OCI-M1 (cell line): ENCODE measurements at regions not wholly inside any gene's neighbourhood (a gene's known extent, or its start where the extent isn't known, plus 50 kb on each side); places are given as distances from the start of the nearest gene placed in this dataset.
"Not testable (repeated sequence)": the region's sequence is repeated elsewhere in the genome, so short reads cannot be mapped to it uniquely, and the experiment has no call there.

Experiments used
- DNase-seq: peaks from one replicate; lab custom pipeline; 2025; lab: John Stamatoyannopoulos, UW

DNA sequence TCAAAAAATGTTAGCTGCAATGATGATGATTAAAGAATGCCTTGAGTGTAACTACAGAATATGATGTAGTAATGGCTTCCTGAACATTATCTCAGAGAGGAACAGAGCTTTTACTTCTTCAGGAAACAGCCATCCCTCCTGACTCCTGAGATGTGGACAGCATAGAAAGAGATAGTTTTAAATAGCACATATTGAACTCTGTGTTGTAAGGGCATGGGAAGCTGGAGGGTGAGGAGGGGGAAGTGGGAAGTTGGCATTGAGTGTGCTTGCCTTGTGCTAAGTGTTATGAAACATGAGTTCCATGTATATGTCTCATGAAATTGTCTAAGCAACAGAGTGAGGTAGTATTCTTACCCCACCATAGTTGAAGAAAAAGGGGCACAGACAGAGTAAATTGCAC, 161.5 kb upstream of the SLC28A3 start:
- no peak for DNase-seq

DNA sequence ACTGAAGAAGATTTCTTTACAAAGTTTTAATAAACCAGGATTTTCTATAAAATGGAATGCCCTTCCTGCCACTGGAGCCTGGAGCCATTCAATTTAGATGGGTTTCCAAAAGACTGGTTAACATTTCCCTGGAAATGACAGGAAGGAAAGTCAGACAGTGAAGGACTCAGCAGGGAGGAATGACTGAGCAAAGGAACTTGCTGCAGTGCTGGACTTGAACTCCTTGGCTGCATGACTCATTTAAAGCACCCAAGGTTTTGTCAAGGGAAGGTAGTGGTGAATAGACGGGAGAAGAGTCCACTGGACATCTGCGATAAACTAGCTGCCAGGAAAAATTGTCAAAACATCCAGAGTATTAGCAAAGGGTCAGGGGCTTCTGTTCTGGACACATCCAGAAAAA, 163.8 kb upstream of the SLC28A3 start:
- DNase-seq, result no peak

DNA sequence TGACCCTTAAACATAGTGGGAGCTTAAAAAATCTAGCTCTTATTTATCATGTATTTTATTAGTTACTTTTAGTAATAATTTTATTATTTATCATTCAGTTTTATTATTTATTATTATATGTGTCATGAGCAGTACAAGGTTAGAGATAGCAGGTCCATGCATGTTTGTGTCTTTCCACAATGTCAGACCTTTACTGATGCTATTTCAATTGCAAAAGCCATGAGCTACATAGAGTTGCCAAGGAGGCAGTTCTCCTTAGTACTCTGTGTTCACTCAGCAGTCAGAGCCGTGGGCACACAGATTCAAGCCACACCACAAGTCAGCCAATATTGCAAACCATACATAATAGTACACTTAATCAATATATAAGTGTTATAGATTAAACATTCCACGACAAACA, 157.9 kb upstream of the NTRK2 start:
- no peak for DNase-seq

DNA sequence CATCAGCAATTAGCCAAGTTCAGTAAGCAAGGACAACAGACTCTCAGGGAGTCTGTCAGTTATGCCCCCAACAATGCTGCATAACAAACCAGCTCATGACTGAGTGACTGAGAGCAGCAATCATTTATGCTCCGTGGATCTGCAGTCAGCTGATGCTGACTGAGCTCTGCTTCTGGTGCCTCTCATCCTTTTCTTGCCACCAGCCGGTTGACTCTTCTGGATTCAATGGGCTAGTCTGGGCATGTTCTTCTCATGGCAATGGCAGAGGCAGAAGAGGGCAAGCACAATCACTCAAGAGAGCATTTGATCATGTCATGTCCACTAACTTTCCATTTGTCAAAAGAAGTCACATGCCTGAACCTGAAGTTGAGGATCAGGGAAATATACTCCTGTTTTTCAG, 157.0 kb upstream of the NTRK2 start:
- DNase-seq, result no peak

DNA sequence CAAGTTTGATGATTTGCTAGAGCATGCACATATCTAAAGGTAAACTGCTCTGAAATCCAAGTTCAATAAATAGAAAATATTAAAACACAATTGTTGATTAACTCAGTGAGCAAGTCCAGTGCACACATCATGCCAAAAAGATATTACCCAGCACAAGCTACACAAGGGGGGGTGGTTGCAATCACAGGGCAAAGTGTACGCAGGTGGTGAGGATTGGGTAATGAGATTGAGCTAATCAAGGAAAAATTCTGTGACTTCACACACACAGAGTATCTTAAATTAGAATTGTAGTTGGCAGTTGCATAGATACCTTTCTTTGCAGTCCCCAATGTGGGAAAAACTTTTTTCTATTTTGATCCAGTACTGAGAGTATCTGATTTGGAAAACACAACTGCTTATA, 156.1 kb upstream of the NTRK2 start:
- no peak for DNase-seq

DNA sequence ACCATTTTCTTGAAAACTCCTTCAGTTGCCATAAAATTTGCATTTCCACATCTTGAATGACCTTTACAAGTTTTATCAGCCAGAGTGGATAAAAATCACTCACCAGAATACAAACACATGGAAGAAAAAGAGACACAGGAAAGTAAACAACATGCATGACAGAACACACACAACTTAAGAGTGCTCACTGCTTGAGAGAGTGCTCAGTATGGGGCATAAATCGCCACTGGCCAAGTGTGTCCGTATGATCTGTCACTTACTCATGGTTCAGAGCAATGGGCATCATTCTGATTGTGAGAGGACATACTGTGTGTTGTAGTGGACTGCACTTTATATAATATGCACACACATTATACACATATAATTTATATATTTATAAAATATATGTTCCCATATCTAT, 155.6 kb upstream of the NTRK2 start:
- DNase-seq, result no peak

DNA sequence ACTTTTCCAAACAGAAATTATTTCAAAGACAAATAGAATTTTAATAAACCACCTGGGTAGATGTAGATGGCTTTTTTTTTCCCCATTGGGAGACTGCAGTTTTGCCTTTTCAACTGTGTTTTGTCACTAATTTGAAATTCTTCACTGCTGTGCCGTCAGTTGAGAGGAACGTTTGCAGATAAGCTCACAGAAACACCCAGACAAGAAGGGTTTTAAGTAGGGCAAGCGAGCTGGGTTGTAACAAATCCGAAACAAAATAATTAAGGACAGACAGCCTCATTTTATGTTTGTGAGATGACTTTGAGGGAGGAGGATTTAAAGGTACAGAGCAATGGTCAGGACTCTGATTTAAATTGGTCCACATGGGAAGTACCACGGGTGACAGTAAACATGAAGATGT, 155.1 kb upstream of the NTRK2 start:
- DNase-seq, result no peak

DNA sequence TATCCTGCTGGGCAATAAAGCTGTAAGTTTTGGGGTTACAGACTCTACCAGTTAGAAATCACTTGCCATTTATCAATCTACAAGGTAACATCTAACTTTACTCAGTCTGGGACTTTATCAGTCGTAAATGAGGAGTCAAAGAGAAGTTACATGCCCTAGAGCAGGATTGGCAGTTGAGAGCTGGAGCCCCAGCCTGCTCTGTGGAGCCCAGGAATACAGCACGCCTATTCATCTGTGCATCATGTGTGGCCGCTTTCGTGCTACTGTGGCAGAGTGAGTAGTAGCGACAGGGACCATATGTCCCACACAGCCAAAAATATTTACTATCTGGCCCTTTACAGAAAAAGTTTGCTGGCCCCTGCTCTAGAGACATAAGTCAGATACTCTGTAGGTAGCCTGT, 152.5 kb upstream of the NTRK2 start:
- no peak for DNase-seq

DNA sequence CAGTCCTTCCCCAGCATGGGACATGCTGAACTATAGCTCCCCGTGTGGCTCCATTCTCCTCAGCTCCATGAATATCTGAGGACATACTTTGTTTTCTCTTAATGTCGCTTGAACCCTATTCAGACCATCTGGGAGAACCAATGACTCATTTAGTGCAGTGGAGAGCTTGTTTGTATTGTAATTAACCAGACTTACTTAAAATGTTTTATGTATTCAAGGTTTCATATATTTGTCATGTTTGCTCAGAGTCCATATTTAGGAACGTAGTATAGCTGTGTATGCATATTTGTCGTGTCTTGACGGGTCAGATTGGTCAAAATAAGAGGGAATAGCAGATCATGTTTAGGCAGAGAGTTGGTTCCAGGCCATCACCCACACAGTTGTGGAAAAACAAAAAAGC, 150.1 kb upstream of the NTRK2 start:
- DNase-seq, result no peak

DNA sequence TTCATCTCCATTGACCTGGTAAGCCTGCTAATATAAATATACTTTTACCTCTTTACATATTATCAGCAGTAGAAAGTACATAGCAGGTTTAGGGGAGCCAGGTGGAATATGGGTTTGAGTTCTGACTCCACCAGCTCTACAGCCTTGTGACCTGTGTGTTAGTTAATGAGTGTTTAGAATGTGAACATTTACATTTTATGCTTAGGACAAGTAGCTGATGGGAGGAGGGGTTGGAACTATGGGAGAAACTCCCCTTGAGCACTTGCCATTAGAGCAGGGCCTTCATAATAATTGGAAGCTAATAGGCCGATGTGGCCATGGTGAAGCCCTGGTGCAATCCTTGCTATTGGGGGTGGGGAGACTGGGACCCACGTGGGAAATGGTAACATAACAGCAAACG, 148.3 kb upstream of the NTRK2 start:
- no peak for DNase-seq

DNA sequence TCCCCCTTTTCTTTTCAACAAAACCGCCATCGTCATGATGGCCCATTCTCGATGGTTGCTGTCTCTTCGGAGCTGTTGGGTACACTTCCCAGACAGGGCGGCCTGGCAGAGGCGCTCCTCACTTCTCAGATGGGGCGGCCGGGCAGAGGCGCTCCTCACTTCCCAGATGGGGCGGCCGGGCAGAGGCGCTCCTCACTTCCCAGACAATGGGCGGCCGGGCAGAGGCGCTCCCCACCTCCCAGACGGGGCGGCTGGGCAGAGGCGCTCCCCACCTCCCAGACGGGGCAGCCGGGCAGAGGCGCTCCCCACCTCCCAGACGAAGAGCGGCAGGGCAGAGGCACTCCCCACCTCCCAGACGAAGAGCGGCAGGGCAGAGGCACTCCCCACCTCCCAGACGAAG, 143.3 kb upstream of the NTRK2 start:
- DNase-seq, result not testable (repeated sequence)

DNA sequence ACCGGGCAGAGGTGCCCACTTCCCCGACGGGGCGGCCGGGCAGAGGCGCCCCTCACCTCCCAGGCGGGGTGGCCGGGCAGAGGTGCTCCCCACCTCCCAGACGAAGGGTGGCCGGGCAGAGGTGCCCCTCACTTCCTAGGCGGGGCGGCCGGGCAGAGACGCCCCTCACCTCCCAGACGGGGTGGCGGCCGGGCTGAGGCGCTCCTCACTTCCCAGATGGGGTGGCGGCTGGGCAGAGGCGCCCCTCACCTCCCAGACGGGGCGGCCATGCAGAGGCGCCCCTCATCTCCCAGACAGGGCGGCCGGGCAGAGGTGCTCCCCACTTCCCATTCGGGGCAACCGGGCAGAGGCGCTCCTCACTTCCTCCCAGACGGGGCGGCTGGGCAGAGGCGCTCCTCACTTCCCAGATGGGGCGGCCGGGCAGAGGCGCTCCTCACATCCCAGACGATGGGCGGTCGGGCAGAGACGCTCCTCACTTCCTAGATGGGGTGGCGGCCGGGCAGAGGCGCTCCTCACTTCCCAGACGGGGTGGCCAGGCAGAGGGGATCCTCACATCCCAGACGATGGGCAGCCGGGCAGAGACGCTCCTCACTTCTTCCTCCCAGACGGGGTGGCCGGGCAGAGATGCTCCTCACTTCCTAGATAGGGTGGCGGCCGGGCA, 142.3 kb upstream of the NTRK2 start:
- not testable (repeated sequence) for DNase-seq

DNA sequence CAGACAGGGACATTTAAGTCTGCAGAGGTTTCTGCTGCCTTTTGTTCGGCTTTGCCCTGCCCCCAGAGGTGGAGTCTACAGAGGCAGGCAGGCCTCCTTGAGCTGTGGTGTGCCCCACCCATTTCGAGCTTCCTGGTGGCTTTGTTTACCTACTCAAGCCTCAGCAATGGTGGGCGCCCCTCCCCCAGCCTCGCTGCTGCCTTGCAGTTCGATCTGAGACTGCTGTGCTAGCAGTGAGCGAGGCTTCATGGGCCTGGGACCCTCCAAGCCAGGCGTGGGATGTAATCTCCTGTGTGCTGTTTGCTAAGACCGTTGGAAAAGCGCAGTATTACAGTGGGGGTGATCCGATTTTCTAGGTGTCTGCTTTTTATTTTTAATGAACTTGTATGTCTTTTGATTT, 133.6 kb upstream of the NTRK2 start:
- not testable (repeated sequence) for DNase-seq

DNA sequence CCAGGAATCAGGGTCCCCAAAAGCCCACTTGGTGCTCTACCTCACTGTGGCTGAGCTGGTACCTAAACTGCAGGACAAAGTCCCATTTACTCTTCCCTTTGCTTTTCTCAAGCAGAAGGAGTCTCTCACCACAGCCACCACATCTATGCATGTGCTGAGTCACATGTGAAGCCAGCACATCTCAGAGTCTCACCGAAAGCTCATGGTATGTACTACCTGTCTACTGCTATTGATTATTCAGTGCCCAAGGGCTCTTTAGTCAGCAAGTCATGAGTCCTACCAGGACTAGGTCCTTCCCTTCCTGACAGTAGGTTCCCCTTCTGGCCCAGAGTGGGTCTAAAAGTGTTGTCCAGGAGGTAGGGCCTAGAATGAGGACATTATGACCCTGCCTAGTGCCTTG, 130.7 kb upstream of the NTRK2 start:
- peak; percentile 13 for DNase-seq

DNA sequence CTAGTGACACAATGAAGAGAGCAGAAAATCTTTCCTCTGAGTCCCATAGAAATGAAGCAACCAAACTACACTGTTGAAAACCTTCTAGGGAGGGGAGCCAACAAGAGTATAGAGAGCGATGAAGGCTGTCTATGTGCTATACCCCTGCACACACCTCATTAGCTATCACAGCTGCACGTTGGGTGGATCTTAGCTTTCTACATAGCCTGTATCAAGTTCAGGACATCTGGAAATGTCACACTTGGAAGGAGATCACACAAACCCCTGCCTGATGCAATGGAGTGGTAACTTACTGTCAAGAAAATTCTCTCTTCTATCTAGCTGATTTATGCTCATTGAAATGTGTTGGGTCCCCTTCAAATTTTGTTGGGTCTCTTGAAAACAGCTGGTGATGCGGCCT, 127.0 kb upstream of the NTRK2 start:
- DNase-seq, result peak; percentile 80

DNA sequence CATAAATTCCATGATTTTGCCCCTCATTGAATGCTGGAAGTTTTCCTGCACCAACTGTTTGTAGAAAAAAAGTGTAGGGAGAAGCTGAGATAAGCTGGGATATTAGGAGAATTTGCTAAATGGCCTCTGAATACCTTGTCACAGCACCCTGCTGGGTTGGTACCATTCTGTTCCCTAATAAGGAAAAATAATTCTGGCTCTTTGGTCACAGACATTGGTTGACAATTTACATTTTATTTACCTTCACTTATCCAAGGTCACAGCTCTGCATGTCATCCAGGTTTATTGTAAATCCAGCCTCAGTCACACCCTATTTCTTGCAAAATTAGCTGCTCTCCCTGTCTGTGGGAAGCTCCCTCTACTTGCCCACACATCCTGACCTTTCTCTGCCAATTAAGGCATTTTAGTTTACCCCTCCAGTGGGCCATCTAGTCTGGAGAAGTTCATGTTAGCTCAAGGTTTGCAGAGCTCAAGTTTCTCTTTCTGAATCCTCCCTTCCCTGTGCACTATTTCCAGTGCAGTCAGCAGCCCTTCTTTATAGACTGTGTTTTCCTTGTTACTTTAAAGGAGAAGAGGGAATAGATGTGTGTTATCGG, 115.4 kb upstream of the NTRK2 start:
- no peak for DNase-seq

DNA sequence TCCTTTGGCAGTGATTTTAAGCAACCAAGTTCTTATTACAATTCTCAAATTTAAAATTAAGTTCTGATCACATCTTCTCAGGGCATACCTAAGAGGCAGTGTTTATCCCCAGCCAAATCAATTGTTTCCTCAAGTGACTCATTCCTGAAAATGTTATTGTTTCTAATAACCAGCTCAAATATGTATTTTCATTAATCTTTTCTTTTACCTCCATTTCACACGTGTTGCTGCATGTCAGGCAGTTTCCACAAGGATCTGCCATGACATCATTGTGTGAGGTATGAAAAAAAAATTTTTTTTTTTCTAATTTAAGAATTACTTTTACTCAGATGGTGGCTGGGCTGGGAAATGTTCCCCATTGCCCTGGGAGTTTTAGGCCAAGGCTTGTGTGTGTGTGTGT, 113.0 kb upstream of the NTRK2 start:
- DNase-seq, result no peak

DNA sequence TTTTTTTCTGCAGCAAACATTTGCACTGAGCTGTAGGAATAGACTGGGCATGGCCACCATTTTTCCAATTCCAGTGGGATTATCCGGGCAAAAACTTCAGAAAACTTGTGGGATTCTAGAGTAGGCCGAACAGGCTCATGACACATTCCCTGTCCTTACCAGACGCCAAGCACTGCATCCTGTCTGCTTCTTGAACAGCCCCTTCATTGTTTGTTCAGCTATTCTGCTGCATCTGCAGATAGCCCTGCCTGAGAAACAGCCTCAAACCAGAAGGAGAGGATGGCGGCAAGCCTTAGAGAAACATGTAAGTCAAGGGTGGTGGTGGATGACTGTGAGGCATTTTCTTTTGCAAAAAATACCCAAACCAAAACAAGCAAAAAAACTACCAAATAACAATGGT, 111.8 kb upstream of the NTRK2 start:
- DNase-seq, result no peak

DNA sequence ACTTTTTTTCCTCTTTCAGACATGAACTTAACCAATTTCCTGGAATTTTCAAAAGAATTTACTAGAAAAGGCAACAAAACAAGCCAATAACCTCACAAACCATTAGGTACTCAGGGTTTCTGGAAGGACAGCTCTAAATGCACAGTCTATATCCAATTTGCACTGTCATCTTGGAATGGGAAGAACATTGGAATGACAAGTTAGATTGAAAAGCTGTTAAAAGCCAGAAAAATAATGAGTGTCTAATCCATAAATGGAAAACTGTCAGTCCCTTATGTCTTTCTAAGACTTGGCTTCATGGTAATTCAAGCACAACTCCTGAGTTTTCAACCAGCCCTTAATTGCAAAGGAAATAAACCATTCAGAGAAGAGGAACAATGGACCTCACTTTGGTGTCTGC, 105.8 kb upstream of the NTRK2 start:
- DNase-seq, result no peak

DNA sequence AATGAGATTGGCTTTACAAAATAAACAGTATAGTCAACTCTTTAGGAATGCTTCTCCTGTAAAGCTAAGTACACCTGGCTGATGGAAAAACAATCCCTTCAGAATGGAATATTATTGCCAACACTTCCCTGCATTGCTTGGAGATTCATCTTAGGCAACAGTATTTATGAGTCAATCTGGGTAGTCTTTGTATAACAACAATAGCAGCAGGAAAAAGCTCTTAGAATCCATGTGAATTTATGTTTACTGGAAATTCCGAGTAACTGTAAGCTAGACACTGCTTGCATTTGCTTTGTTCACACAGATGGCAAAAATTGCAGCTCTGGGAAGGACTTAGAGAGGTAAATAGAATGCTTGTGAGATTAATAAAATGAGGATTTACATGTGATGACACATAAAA, 101.7 kb upstream of the NTRK2 start:
- DNase-seq, result no peak

DNA sequence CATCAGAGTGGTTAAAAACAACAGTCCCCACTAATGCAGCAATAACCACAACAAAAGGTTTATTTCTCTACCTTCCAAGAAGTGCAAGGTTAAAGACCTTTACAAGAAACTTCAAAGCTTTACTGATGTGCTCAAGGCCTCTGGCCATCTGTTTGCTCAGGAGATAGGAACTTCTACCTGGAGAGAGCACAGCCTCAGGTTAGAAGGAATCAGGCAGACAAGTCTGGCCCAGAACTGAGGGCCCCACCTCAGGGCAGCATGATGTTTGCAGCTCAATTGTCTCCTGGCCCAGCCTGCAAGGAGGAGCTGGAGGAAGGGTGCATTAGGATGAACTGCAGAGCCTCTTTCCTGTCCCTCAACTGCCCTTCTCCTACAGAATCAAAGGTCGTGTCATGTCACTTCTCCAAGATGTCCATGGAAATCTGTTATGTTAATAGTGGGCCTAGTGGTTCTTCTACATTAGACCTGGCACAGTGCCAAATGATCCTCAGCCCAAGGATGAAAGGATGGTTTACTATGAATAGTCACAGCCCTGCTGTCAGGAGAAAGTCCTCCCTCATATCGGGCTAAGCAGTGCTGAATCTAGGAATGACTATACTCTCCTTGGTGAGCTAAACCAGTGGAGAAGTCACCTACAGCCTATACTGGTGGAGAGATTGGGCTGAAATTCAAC, 98.9 kb upstream of the NTRK2 start:
- DNase-seq, result no peak

DNA sequence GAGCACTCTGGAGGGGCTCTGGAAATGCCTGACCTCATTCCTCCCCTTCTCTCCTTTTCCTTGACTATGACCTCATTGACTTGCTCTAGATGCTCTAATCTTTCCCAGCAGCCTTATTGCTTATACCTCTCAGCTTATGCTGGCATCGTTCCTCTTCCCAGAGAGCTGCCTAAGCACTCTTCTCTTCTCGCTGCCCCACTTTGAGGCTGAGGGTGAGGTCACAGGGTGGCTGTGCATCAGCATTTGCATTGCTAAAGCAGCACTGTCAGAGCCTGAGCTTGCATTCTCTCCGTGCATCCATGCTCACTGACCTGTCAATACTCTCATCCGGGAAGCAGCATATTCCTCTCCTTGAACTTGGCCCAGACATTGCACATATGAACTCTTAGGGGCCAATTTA, 96.4 kb upstream of the NTRK2 start:
- no peak for DNase-seq

DNA sequence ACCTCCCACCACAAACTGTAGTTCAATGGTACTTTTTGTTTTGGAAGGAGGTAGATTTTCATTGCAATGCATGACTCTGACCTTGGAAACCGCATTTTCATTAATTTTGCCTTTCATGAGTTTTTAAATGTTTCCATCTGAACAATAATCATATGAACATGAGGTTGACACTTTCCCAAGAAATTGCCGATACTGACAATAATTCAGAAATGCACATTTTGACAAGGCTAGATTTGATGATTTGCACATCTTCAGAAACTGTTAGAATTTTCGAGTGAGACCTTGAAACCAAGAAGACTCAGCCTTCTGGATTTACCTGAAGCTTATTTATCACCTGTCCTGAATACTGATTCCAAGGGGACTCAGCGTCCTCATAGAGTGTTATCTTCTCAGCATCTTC, 93.8 kb upstream of the NTRK2 start:
- no peak for DNase-seq

DNA sequence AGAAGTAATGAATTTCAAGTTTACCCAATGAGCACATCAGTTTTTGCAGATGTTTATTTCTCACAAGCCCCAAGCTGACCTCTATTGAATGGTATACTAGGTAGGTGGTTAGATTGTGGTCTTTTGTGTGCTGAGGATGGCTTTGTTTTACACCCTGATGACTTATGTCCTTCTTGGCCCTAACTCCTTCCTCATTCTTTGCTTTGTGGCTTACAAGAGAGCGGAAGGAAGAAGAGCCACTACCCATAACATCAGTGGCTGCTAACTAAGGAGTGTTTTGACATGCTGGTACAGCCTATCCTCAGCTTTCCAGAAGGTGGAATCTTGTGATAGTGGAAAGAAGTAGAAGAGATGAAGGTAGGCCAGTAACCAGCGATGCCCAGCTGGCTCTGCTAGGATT, 85.7 kb upstream of the NTRK2 start:
- peak; percentile 20 for DNase-seq
